SK-N-SH treated with all-trans-retinoic acid at 6 μM for 48 hours (cell line): ENCODE measurements at regions not wholly inside any gene's neighbourhood (a gene's known extent, or its start where the extent isn't known, plus 50 kb on each side); places are given as distances from the start of the nearest gene placed in this dataset.

ENCODE experiments used
- ARNTL ChIP-seq: fragments of 450-650 bp; formaldehyde crosslinking; IDR thresholded peaks from 2 replicates; pipeline ENCODE4 v1.5.0; 2020; ENCODE audit warnings: low read depth, mild to moderate bottlenecking, moderate library complexity, borderline replicate concordance
- ESRRG ChIP-seq: fragments of 250-450 bp; sonication (Bioruptor Pico); IDR thresholded peaks from 2 replicates; pipeline ENCODE4 v1.6.1; 2021; ENCODE audit warnings: mild to moderate bottlenecking
- PPARA ChIP-seq: fragments of 250-450 bp; sonication (Bioruptor Pico); IDR thresholded peaks from 2 replicates; pipeline ENCODE4 v1.5.0; 2020; ENCODE audit warnings: mild to moderate bottlenecking, borderline replicate concordance
- RARB ChIP-seq: fragments of 250-450 bp; sonication (Bioruptor Pico); IDR thresholded peaks from 2 replicates; pipeline ENCODE4 v1.8.0; 2021; ENCODE audit warnings: mild to moderate bottlenecking, moderate library complexity
- SNAI2 ChIP-seq: fragments of 250-450 bp; sonication (Bioruptor Pico); IDR thresholded peaks from 2 replicates; pipeline ENCODE4 v1.5.0; 2020; ENCODE audit warnings: mild to moderate bottlenecking, moderate library complexity
- TOX ChIP-seq: fragments of 250-450 bp; sonication (Bioruptor Pico); IDR thresholded peaks from 2 replicates; pipeline ENCODE4 v1.8.0; 2021; ENCODE audit warnings: mild to moderate bottlenecking, moderate library complexity, borderline replicate concordance
- ZFP30 ChIP-seq: fragments of 450-650 bp; formaldehyde crosslinking; IDR thresholded peaks from 2 replicates; pipeline ENCODE4 v1.5.0; 2022; ENCODE audit warnings: mild to moderate bottlenecking, moderate library complexity
- TF ChIP-seq, protein P1 (sequence below): fragments of 250-450 bp; sonication (Bioruptor Pico); IDR thresholded peaks from 2 replicates; pipeline ENCODE4 v1.8.0; 2020; ENCODE audit warnings: mild to moderate bottlenecking, moderate library complexity, borderline replicate concordance
- TF ChIP-seq, protein P2 (sequence below): fragments of 250-450 bp; sonication (Bioruptor Pico); IDR thresholded peaks from 2 replicates; pipeline ENCODE4 v1.5.1; 2020; ENCODE audit warnings: low read depth, mild to moderate bottlenecking, moderate library complexity

DNA sequence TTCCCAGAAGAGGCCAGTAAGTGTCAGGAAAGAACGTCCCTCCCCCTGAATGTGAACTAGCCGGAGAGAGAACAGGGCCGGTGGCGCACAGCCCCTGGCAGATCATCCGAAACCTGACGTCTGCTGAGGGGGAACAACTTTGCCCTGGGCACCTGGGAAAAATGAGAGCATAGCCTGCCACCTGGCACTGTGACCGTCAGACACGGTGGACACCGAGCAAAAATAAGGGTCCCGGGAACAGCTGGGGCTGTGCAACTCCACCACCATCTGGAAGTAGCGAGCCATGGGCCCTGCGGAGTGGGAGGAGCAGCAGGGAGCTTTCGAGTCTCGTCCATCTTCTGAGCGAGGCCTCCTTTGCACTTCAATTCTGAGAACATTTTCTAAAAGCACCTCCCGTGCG is 110.8 kb downstream of the EDN3 start:
- TF ChIP-seq ARNTL (CRISPR knock-in tag) (no peak), TOX (CRISPR knock-in tag) (no peak), RARB (CRISPR knock-in tag) (no peak), PPARA (CRISPR knock-in tag) (no peak), SNAI2 (CRISPR knock-in tag) (no peak), ESRRG (CRISPR knock-in tag) (no peak), ZFP30 (CRISPR knock-in tag) (no peak)
- TF ChIP-seq, protein P1, sequence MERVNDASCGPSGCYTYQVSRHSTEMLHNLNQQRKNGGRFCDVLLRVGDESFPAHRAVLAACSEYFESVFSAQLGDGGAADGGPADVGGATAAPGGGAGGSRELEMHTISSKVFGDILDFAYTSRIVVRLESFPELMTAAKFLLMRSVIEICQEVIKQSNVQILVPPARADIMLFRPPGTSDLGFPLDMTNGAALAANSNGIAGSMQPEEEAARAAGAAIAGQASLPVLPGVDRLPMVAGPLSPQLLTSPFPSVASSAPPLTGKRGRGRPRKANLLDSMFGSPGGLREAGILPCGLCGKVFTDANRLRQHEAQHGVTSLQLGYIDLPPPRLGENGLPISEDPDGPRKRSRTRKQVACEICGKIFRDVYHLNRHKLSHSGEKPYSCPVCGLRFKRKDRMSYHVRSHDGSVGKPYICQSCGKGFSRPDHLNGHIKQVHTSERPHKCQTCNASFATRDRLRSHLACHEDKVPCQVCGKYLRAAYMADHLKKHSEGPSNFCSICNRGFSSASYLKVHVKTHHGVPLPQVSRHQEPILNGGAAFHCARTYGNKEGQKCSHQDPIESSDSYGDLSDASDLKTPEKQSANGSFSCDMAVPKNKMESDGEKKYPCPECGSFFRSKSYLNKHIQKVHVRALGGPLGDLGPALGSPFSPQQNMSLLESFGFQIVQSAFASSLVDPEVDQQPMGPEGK (CRISPR knock-in tag): no peak
- TF ChIP-seq, protein P2, sequence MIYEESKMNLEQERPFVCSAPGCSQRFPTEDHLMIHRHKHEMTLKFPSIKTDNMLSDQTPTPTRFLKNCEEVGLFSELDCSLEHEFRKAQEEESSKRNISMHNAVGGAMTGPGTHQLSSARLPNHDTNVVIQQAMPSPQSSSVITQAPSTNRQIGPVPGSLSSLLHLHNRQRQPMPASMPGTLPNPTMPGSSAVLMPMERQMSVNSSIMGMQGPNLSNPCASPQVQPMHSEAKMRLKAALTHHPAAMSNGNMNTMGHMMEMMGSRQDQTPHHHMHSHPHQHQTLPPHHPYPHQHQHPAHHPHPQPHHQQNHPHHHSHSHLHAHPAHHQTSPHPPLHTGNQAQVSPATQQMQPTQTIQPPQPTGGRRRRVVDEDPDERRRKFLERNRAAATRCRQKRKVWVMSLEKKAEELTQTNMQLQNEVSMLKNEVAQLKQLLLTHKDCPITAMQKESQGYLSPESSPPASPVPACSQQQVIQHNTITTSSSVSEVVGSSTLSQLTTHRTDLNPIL (CRISPR knock-in tag): no peak
